ENCODE measurements at regions not wholly inside any gene's neighbourhood (a gene's known extent, or its start where the extent isn't known, plus 50 kb on each side); places are given as distances from the start of the nearest gene placed in this dataset.

GRCh38 chr17:14775731-14776492 lies 475.0 kb downstream of the HS3ST3B1 start:
- TF ChIP-seq CTCF (IDR thresholded peaks at IDR 0.05) (no peak), POLR2A (IDR thresholded peaks at IDR 0.05) (no peak)

Data from breast epithelium (tissue), 3 donors.